ENCODE measurements at regions not wholly inside any gene's neighbourhood (a gene's known extent, or its start where the extent isn't known, plus 50 kb on each side); places are given as distances from the start of the nearest gene placed in this dataset.

- in situ Hi-C loops (cut with HindIII; ENCODE audit: low sequenced_read_pairs) = no loop called here
- no peak for TF ChIP-seq CTCF (IDR thresholded peaks at IDR 0.05; ENCODE audit: low read depth, low read length, missing control alignments)
- DNase-seq (ENCODE audit: low read depth) = no peak
- H3K4me3 ChIP-seq (ENCODE audit: low read depth, low read length) = no peak overlapping the region
Measured at GRCh38 chr13:27327633-27328032, 57.0 kb downstream of the RASL11A start.

GRCh38 chr13:27329210-27329609, 58.6 kb downstream of the RASL11A start:
- in situ Hi-C loops (cut with HindIII; ENCODE audit: low sequenced_read_pairs) = no loop called here
- H3K4me3 ChIP-seq (ENCODE audit: low read depth, low read length) = no peak overlapping the region
- no peak for DNase-seq (ENCODE audit: low read depth)
- TF ChIP-seq CTCF (IDR thresholded peaks at IDR 0.05; ENCODE audit: low read depth, low read length, missing control alignments) = no peak

GRCh38 chr13:27334774-27335435, 64.3 kb downstream of the RASL11A start:
- no peak overlapping the region for H3K4me3 ChIP-seq (ENCODE audit: low read depth, low read length)
- in situ Hi-C loops (cut with HindIII; ENCODE audit: low sequenced_read_pairs) = no loop called here
- no peak for DNase-seq (ENCODE audit: low read depth)
- TF ChIP-seq CTCF (IDR thresholded peaks at IDR 0.05; ENCODE audit: low read depth, low read length, missing control alignments) = no peak

- no peak for DNase-seq (ENCODE audit: low read depth)
- in situ Hi-C loops (cut with HindIII; ENCODE audit: low sequenced_read_pairs) = no loop called here
- H3K4me3 ChIP-seq (ENCODE audit: low read depth, low read length) = no peak overlapping the region
- TF ChIP-seq CTCF (IDR thresholded peaks at IDR 0.05; ENCODE audit: low read depth, low read length, missing control alignments) = no peak
Measured at GRCh38 chr13:27336014-27336673, 65.5 kb downstream of the RASL11A start.

- in situ Hi-C loops (cut with HindIII; ENCODE audit: low sequenced_read_pairs) = no loop called here
- TF ChIP-seq CTCF (IDR thresholded peaks at IDR 0.05; ENCODE audit: low read depth, low read length, missing control alignments) = no peak
- DNase-seq (ENCODE audit: low read depth) = no peak
- no peak overlapping the region for H3K4me3 ChIP-seq (ENCODE audit: low read depth, low read length)
Measured at GRCh38 chr13:27338207-27338606, 67.6 kb downstream of the RASL11A start.

- in situ Hi-C loops (cut with HindIII; ENCODE audit: low sequenced_read_pairs) = no loop called here
- DNase-seq (ENCODE audit: low read depth) = no peak
- TF ChIP-seq CTCF (IDR thresholded peaks at IDR 0.05; ENCODE audit: low read depth, low read length, missing control alignments) = peak; percentile 48
Measured at GRCh38 chr13:27338816-27339215, 68.2 kb downstream of the RASL11A start.

More at GRCh38 chr13:27338816-27339215, 68.2 kb downstream of the RASL11A start:
- H3K4me3 ChIP-seq (ENCODE audit: low read depth, low read length) = no peak overlapping the region

All from astrocyte of the cerebellum (primary cell).